AG04449 (cell line): ENCODE measurements at regions not wholly inside any gene's neighbourhood (a gene's known extent, or its start where the extent isn't known, plus 50 kb on each side); places are given as distances from the start of the nearest gene placed in this dataset.

ENCODE experiments used
- CTCF ChIA-PET: fragments of 350-600 bp; formaldehyde crosslinking; extraction: SDS; loops from one replicate; lab custom pipeline; 2021; ENCODE audit warnings: antibody characterized with exemption; lab: Yijun Ruan, JAX
- POLR2A ChIA-PET: fragments of 400-600, 350-600 bp; formaldehyde crosslinking; extraction: SDS; loops from one replicate; lab custom pipeline; 2020; ENCODE audit warnings: antibody characterized with exemption, inconsistent platforms; lab: Yijun Ruan, JAX
- DNase-seq: peaks from one replicate; pipeline ENCODE4 v3.0.0-alpha.2; 2010; ENCODE audit warnings: low read depth, low spot score
- H3K4me3 ChIP-seq: 2 replicates; pipeline ENCODE4 v1.5.1; 2011; ENCODE audit warnings: low read depth, mild to moderate bottlenecking, control low read depth, low read length
- TF ChIP-seq, protein P1 (sequence below): IDR thresholded peaks from one replicate; pipeline ENCODE4 v1.5.1; 2011; ENCODE audit warnings: mild to moderate bottlenecking, moderate library complexity, low read length, control low read depth, inconsistent platforms; ENCODE audit not compliant: insufficient read depth; ENCODE audit errors: missing control alignments

DNA sequence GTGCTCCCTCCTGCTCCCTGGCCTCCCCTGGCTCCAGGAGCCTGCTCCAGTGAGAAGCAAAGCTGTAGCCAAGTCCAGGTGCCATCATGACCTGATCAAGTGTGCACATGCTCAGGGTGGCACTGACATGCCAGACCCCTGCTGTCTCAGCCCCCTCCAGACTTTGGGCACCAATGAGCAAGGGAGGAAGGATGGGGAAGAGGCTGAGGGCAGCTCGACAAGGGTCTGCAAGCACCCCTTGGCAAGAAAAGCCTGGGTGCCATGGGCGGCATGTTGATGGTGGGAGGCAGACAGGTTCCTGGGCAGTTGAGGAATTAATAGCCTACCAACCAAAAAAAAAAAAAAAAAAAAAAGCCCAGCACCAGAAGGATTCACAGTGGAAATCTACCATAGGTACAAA lies 942.6 kb upstream of the PRMT6 start:
- ChIA-PET POLR2A (no interaction called here), CTCF (no interaction called here)
- no peak overlapping the region for H3K4me3 ChIP-seq
- TF ChIP-seq, protein P1, sequence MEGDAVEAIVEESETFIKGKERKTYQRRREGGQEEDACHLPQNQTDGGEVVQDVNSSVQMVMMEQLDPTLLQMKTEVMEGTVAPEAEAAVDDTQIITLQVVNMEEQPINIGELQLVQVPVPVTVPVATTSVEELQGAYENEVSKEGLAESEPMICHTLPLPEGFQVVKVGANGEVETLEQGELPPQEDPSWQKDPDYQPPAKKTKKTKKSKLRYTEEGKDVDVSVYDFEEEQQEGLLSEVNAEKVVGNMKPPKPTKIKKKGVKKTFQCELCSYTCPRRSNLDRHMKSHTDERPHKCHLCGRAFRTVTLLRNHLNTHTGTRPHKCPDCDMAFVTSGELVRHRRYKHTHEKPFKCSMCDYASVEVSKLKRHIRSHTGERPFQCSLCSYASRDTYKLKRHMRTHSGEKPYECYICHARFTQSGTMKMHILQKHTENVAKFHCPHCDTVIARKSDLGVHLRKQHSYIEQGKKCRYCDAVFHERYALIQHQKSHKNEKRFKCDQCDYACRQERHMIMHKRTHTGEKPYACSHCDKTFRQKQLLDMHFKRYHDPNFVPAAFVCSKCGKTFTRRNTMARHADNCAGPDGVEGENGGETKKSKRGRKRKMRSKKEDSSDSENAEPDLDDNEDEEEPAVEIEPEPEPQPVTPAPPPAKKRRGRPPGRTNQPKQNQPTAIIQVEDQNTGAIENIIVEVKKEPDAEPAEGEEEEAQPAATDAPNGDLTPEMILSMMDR: no peak
- DNase-seq: no peak

DNA sequence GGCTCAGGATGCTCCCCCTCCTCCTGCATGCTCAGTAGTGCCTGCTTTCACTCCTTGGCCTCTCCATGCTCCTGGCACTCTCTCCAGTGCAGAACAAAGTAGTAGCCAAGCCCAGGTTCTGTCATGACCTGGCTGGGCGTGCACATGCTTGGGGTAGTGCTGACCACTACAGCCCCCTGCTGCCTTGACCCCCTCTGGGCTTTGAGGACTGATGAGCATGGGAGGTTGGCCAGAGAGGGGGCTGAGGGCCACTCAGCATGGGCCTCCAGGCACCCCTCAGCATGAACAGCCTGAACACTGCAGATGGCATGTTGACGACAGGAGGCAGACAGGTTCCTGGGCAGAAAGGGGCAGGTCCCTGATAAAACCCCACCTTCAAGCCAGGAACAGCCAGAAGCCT lies 935.7 kb upstream of the PRMT6 start:
- no peak for DNase-seq
- ChIA-PET POLR2A (interaction anchor here (0.6 kb wide), 1 partner anchor 458 kb away, joined by 4 read pairs; no protein-coding TSS in a partner anchor), CTCF (no interaction called here)
- TF ChIP-seq, protein P1: no peak
- no peak overlapping the region for H3K4me3 ChIP-seq

DNA sequence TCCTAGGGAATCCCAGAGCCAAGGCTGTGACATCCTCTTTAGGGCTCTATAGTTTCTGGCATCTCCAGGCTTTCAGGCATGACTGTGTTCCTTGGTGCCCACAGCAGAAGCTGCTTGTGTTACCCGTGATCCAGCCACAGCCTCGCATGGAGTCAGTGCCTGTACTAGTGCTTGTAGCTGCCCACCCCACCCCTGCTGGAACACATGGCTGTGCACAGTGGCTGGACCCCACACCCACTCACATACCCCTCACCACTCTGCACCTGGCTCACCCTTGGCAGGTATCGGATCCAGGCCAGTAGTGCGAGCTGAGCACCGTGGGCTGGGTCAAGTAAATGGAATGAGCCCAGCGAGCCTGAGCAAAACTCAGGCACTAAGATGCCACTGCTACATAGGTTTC lies 934.7 kb upstream of the PRMT6 start:
- H3K4me3 ChIP-seq: no peak overlapping the region
- ChIA-PET POLR2A (no interaction called here), CTCF (no interaction called here)
- TF ChIP-seq, protein P1: no peak
- DNase-seq: no peak

DNA sequence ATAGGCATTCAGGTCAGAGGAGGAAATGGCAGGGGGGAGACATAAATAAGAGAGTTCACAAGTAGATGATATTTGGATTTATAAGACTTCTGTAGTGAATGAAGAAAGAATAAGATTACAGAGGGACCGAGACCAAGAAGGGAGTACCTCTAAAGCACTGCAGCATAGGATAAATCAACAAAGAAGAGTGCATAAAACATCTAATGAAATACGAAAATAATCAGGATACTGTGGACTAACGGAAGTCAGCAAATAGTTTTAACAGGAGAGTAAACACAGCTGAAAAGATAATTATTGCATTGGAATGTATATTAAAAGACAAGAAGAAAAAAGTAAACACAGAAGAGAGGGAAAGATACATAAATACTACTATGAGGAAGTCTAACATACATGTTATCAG lies 921.9 kb upstream of the PRMT6 start:
- POLR2A ChIA-PET: no interaction called here
- no peak overlapping the region for H3K4me3 ChIP-seq
- CTCF ChIA-PET: no interaction called here
- DNase-seq: no peak
- TF ChIP-seq, protein P1: no peak

DNA sequence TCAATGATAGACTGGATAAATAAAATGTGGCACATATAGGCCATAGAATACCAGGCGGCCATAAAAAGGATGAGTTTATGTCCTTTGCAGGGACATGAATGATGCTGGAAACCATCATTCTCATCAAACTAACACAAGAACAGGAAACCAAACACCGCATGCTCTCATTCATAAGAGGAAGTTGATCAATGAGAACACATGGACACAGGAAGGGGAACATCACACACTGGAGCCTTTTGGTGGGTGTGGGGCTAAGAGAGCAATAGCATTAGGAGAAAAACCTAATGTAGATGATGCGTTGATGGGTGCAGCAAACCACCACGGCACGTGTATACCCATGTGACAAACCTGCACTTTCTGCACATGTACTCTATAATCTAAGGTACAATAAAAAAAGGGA lies 883.4 kb upstream of the PRMT6 start:
- TF ChIP-seq, protein P1: no peak
- no peak for DNase-seq
- H3K4me3 ChIP-seq: no peak overlapping the region
- CTCF ChIA-PET: no interaction called here
- POLR2A ChIA-PET: no interaction called here

DNA sequence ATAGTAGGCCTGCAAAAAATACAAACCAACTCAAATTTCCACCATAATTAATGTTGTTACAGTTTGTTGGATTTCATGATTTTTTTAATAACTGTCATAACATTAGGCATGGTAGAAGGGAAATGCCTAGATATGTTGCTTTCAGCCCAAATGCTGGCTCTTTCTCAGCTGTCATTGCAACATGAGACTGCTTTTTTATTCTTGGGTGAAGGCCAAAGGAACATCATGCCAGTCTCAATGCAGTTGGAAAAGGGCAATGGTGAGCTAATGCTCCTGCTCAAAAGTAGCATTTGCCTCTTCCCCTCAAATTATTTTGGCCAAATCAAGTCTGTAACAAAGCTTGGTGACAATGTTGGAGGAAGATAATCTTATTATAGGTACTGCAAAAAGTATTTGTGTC lies 877.7 kb upstream of the PRMT6 start:
- ChIA-PET CTCF (no interaction called here), POLR2A (no interaction called here)
- H3K4me3 ChIP-seq: no peak overlapping the region
- TF ChIP-seq, protein P1: no peak
- no peak for DNase-seq
